ENCODE measurements at regions not wholly inside any gene's neighbourhood (a gene's known extent, or its start where the extent isn't known, plus 50 kb on each side); places are given as distances from the start of the nearest gene placed in this dataset.

DNA sequence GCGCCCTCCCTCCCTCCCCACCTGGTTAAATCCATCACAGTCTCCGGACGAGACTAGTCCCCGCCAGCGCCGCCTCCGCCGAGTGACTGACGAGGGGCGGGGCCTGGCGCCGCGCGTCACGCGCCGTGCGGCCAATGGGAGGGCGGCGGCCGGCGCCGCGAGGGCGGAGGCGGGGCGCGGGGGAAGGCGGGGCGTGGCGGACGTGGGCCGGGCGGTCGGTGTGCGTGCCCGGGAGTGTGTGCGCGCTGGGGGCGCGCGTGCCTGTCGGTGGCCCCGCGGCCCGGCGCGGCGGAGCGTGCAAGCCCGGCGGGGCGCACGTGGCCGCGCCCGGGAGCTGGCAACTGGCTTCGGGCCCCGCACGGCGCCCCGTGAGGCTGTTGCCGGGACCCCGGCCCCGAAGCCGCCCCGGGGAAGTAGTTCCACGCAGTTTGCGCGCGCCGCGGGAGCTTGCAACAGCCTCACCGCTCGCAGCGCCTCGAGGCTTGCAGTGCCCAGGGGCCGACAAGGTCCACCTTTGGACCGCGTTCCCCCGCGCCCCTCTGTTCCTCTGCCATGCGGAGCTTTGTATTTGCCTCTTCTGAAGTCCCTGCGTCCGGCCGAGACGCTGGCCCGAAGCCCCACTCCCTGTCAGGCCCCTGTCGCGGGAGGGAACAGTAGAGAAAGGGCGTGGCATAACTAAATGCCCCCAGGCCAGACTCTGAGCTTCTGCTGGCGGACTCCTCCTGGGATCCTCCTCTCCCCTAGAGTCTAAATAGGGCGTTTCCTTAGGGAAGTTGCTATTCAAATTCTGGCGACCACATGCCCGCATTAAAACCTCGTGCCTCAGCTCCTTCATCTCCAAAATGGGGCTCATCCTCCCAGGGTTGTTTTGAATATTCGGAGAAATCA is 400.9 kb downstream of the SHQ1 start:
- Histone ChIP-seq H4K20me1 (ENCODE audit: insufficient read depth, low read length) (peaks cover 44% of the 10 kb centered on the region), H3K4me2 (replicated peaks; ENCODE audit: extremely low read depth, low read length, poor library complexity, severe bottlenecking) (peak overlapping the region; percentile 73), H3K9ac (ENCODE audit: insufficient read depth, low read length, poor library complexity, severe bottlenecking) (peak overlapping the region; percentile 89), H3K4me3 (replicated peaks in 1 of 3; ENCODE audit: low read depth in 2 of 3, low read length in 3 of 3) (peak overlapping the region; percentile 81 to 99 (median 98)), H3K36me3 (replicated peaks in 1 of 2; ENCODE audit: control insufficient read depth in 1 of 2, insufficient read depth in 2 of 2, low read length in 2 of 2) (no peaks in the 10 kb centered on the region), H2AFZ (ENCODE audit: insufficient read depth, low read depth, low read length, poor library complexity, severe bottlenecking) (peak overlapping the region; percentile 79), H3K27me3 (ENCODE audit: control insufficient read depth in 2 of 2, insufficient read depth in 2 of 2, low read length in 2 of 2) (peaks cover 0 to 4% of the 10 kb centered on the region in 2 donors), H3K9me3 (replicated peaks in 1 of 2; ENCODE audit: control insufficient read depth in 1 of 2, insufficient read depth in 1 of 2, low read length in 2 of 2) (no peaks in the 10 kb centered on the region), H3K27ac (ENCODE audit: low read depth in 1 of 2, low read length in 2 of 2) (peak overlapping the region; percentile 18 to 91), H3K4me1 (ENCODE audit: control insufficient read depth in 1 of 2, insufficient read depth in 2 of 2, low read length in 2 of 2) (peaks cover 20 to 43% of the 10 kb centered on the region in 2 donors), H3K79me2 (ENCODE audit: insufficient read depth, low read length) (peaks cover 45% of the 10 kb centered on the region)
- Mint-ChIP-seq H3K27me3 (ENCODE audit: low read depth in 3 of 3) (peaks cover 4 to 9% (median 7%) of the 10 kb centered on the region in 3 donors), H3K36me3 (peaks cover 24 to 32% of the 10 kb centered on the region in 2 donors), H3K4me1 (peaks cover 44% of the 10 kb centered on the region), H3K4me3 (peak overlapping the region; percentile 68 to 76), H3K9me3 (peaks cover 0 to 6% (median 0%) of the 10 kb centered on the region in 7 donors), H3K27ac (peak overlapping the region in 4 of 7 donors; percentile 39 to 82 (median 74))
- TF ChIP-seq, protein P1, sequence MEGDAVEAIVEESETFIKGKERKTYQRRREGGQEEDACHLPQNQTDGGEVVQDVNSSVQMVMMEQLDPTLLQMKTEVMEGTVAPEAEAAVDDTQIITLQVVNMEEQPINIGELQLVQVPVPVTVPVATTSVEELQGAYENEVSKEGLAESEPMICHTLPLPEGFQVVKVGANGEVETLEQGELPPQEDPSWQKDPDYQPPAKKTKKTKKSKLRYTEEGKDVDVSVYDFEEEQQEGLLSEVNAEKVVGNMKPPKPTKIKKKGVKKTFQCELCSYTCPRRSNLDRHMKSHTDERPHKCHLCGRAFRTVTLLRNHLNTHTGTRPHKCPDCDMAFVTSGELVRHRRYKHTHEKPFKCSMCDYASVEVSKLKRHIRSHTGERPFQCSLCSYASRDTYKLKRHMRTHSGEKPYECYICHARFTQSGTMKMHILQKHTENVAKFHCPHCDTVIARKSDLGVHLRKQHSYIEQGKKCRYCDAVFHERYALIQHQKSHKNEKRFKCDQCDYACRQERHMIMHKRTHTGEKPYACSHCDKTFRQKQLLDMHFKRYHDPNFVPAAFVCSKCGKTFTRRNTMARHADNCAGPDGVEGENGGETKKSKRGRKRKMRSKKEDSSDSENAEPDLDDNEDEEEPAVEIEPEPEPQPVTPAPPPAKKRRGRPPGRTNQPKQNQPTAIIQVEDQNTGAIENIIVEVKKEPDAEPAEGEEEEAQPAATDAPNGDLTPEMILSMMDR (IDR thresholded peaks at IDR 0.05): no peak
- 4% methylated on average over 84 of the region's 97 CpGs for WGBS (ENCODE audit: insufficient coverage)
- peak; percentile 87 to 94 (median 89) for DNase-seq
- intact Hi-C loops (cut with micrococcal nuclease): loop anchor here (5.0 to 10.0 kb wide), 3 partner anchors 35 to 377 kb away; no protein-coding TSS in a partner anchor

DNA sequence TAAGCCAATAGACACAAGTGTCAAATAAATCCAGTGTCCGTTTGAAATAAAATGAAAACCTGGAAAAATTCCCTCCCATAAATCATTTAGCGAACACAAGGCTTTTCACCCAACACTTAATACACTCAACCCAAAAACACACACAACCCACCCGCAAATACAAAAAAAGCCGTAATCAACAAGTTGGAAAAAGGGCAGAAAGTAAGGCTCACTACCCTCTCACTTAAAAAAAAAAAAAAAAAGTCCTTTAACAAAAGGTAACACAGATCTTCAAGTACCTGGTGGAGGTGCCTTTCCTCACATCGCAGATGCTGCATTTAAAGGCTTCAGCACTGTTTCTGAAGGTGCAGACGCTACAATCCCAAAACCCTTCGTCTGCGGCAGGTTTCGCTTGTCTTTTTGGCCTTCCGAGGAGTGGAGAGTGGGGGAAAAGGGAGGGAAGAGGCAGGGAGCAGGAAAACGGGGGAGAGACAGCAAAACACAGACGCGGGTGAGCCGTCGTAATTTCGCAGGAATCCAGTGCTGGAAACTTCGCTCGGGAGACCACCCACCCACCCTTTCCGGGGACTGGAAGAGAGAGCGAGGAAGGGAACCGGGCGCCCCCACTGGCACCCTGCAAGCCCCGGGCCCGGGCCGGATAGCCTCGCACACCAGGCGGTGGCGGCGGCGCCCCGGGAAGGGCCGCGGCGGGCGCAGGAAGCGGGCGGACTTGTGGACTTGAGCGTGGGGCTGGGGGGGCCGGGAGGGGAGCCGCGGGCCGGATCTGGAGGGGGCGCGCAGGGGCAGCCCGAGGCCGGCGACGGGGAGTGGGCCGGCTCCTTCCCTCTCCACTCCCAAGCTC is 401.8 kb downstream of the SHQ1 start, which contains the start of gene RYBP:
Gene RYBP, minus strand, starts transcription at position 404 of the 841 bp plus-strand sequence.
- Histone ChIP-seq H3K27me3 (ENCODE audit: control insufficient read depth in 2 of 2, insufficient read depth in 2 of 2, low read length in 2 of 2) (peaks cover 0 to 4% of the 10 kb centered on the region in 2 donors), H4K20me1 (ENCODE audit: insufficient read depth, low read length) (peaks cover 53% of the 10 kb centered on the region), H3K9me3 (replicated peaks in 1 of 2; ENCODE audit: control insufficient read depth in 1 of 2, insufficient read depth in 1 of 2, low read length in 2 of 2) (no peaks in the 10 kb centered on the region), H3K4me2 (replicated peaks; ENCODE audit: extremely low read depth, low read length, poor library complexity, severe bottlenecking) (peak within 1 kb of the TSS; percentile 73), H3K9ac (ENCODE audit: insufficient read depth, low read length, poor library complexity, severe bottlenecking) (peak within 1 kb of the TSS; percentile 89), H3K4me1 (ENCODE audit: control insufficient read depth in 1 of 2, insufficient read depth in 2 of 2, low read length in 2 of 2) (peaks cover 20 to 51% of the 10 kb centered on the region in 2 donors), H3K36me3 (replicated peaks in 1 of 2; ENCODE audit: control insufficient read depth in 1 of 2, insufficient read depth in 2 of 2, low read length in 2 of 2) (no peaks in the 10 kb centered on the region), H2AFZ (ENCODE audit: insufficient read depth, low read depth, low read length, poor library complexity, severe bottlenecking) (peak within 1 kb of the TSS; percentile 79), H3K27ac (ENCODE audit: low read depth in 1 of 2, low read length in 2 of 2) (peak within 1 kb of the TSS; percentile 64 to 91), H3K79me2 (ENCODE audit: insufficient read depth, low read length) (peaks cover 53% of the 10 kb centered on the region), H3K4me3 (replicated peaks in 1 of 3; ENCODE audit: low read depth in 2 of 3, low read length in 3 of 3) (peak within 1 kb of the TSS; percentile 81 to 99 (median 98))
- WGBS (ENCODE audit: insufficient coverage): under 1% methylated on average over 25 of the region's 49 CpGs
- Mint-ChIP-seq H3K36me3 (peaks cover 24 to 38% of the 10 kb centered on the region in 2 donors), H3K9me3 (peaks cover 0 to 6% (median 0%) of the 10 kb centered on the region in 7 donors), H3K4me3 (peak within 1 kb of the TSS; percentile 100), H3K27me3 (ENCODE audit: low read depth in 3 of 3) (peaks cover 4 to 9% (median 7%) of the 10 kb centered on the region in 3 donors), H3K4me1 (peaks cover 52% of the 10 kb centered on the region), H3K27ac (peak within 1 kb of the TSS; percentile 85 to 99 (median 95))
- TF ChIP-seq, protein P1 (IDR thresholded peaks at IDR 0.05): no peak
- peak in 1 of 3 donors; percentile 14 for DNase-seq
- intact Hi-C loops (cut with micrococcal nuclease): loop anchor here (5.0 to 10.0 kb wide), 3 partner anchors 36 to 378 kb away; no protein-coding TSS in a partner anchor
